NCI-H1105 treated with DMSO at 0.1 percent for 48 hours (cell line): ENCODE measurements at regions not wholly inside any gene's neighbourhood (a gene's known extent, or its start where the extent isn't known, plus 50 kb on each side); places are given as distances from the start of the nearest gene placed in this dataset.

Experiments used
- DNase-seq: peaks from one replicate; lab custom pipeline; 2025; lab: John Stamatoyannopoulos, UW

DNA sequence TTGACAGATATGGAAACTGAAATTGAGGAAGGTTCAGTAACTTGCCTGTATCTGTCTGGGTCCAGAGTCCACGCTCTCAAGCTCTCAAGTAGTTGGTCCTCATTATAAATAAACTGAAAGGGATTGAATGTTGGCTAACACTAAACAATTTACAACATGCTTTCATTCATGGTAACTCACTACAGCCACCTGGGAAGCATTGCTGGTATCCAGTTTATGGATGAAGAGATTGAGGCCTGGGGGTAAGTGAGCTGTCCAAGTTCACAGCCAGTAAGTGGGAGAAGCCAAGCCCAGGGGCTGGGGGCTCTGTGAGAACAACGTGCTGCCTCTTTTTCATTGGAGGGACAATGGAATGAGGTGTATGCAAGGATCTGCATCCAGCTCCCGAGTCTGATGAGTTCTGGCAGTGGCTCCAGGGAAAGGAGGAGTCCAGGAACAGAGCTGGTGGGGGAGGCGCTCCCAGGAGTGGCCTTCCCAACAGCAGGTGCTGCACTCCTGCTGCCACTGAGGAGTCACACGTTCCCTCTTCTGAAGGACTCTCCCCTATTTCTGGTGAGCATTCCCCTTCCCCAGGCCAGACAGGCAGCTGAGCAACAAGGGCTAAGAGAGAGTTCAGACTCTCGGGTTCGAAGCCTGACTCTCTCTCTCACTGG is 175.8 kb downstream of the CSNK2A3 start:
- no peak for DNase-seq

DNA sequence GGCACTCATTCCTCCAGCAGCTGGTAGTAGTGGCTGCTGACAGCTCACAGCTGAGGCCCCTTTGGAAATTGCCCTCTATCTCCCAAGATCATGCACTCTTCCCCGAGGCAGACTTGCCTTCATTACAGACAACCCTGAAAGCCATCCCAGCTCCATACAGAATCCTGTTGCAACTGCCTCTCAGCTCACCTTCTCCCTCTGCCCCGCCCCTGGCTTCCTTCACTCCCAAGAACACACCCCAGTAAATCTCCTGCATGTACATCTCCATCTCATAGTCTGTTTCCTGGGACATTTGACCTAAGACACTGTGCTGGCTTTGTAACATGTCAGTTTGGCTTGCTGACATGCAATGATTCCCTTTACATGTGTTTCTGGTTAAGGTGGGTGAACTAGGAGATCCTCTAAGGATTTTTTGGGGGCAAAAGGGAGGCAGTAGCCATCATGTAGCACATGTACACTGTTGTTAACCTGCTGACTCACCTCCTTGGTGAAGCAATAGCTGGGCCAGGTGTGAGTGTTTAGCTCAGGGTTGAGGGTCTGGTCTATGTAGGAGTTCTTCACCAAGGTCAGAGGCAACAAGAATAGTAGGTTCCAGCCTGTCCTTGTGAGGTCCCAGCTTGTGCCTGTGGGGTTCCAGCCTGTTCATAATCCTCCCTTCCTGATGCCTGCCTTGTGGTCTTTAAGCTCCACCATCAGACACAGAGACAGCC is 179.6 kb downstream of the CSNK2A3 start:
- DNase-seq: no peak

DNA sequence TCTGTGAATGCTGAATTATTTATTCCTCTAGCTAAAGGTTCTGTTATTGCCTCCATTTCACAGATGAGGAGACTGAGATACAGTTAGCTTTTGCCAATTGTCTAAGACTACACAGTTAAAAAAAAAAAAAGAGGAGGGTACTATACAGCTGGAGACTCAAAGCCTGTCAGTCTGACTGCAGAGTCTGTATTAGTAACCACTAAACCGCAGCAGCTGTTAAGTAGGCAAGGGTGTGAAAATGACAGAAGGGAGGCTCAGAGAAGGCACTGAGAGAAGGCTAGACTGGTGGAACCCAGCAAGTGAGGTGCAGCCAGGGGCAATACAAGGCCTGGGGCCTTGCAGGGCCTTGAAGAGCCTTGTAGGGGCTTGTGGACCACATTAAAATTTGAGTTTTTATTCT is 181.2 kb downstream of the CSNK2A3 start:
- DNase-seq: no peak

DNA sequence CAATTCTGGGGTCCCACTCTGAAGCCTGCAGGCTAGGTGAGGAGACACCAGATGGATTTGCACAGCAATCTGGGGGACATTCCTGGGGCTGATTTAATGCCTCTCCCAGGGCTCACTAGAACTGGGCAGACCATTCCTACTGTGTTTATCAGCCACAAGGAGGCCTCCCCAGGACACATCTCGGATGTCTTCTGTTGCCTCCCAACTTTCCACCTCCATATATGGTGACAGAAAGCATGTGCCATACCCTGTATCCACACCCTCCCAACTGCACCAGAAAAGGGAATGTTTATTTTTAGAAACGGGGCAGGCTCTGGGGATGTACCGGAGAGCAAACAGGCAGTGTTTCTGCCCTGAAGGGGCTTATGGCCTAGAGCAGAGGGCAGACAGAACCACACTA is 181.8 kb downstream of the CSNK2A3 start:
- DNase-seq: no peak

DNA sequence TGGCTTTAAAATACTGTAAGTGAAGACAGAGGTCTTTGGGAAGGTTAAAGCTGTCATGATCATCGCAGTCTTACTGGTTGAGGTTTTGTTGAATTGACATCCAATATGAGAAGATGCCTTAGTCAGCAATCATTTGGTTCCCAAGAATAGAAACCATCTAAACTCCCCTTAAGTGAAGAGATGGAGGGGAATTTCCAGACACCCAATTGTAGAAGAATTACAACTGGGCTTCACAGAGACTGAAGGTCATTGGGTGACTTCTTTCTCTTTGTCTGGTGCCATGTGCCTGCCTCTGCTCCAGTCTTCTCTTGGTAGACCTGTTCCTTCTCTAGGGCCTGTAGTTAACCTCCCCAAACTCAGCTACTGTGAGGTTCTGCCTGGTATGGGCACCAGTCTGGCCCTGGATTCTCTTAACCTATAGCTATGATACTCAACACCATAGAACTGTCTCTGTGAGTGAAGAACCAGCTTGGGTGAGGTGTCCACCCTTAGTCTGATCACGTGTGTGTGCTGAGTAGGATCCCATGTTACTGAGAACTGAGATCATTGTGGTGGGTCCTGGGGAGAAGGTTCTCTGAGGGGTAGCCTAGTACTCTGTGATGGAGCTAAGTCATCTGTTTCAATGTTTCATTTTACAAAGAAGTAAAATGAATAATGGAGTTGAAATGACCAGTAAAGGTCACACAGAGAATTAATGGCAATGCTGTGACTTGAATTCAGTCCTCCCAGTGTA is 182.5 kb downstream of the CSNK2A3 start:
- DNase-seq: no peak

- no peak for DNase-seq
These were observed 183.2 kb downstream of the CSNK2A3 start for GRCh38 chr11:11169715-11170351.

GRCh38 chr11:11167806-11168205 is 185.2 kb downstream of the CSNK2A3 start:
- no peak for DNase-seq

DNA sequence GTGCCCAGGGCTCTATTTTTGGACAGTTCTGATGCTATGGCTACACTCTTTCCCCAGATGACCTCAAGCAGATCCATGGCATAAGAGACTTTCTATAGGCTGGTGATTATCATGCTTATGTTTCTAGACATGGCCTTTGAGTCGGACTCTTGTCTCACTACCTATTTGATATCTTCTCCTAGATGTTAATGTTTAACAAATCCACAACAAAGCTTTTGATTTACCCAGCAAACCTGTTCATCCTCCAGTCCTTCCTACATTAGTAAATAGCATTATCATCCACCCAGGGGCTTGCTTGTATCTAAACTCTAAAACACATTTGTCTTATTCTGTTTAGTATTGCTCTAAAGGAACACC is 188.7 kb downstream of the CSNK2A3 start:
- DNase-seq: no peak

GRCh38 chr11:11163669-11164333 is 189.2 kb downstream of the CSNK2A3 start:
- no peak for DNase-seq

GRCh38 chr11:11163236-11163635 is 189.8 kb downstream of the CSNK2A3 start:
- DNase-seq: no peak

GRCh38 chr11:11157185-11157584 is 195.9 kb downstream of the CSNK2A3 start:
- DNase-seq: peak; percentile 18

- no peak for DNase-seq
These were observed 196.9 kb downstream of the CSNK2A3 start for GRCh38 chr11:11155962-11156815.

GRCh38 chr11:11152877-11153276 is 200.2 kb downstream of the CSNK2A3 start:
- DNase-seq: no peak

GRCh38 chr11:11149671-11150459 is 203.2 kb downstream of the CSNK2A3 start:
- DNase-seq: no peak

DNA sequence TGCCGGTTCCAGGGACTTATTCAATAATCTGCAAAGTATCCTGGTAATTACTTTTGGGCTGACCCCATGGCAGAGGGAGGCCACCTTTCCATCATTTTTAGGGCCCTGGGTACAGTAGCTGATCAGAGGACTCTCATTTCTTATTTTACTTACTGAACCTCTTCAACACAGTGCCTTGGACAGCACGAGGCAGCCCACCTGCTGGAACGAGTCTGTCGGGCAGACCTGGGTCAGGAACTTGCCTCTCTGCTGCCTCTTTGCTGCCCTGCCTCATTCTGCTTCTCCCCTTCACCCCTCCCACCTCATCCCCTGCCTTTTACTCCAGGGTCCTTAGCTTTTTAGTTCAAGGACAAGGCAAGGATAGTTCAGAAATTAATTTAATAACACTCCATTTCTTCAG is 204.5 kb downstream of the CSNK2A3 start:
- no peak for DNase-seq

- no peak for DNase-seq
These were observed 204.9 kb downstream of the CSNK2A3 start for GRCh38 chr11:11148104-11148509.

DNA sequence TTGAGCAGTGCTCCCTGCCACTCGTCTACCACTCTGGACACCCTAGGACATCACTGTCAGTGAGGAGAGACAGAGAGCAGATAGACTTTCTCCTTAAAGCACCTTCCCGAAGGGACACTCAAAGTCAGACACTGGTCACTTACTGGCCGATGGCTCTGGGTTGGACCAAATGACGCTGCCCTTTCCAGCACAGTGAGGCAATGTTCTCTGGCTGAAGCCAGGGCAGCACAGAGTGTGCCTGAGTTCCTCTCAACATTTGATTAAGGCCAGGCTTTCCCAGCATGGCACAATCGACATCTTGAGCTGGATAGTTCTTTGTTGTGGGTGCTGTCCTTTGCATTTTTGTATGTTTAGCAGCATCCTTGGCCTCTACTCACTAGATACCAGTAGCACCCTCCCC is 206.2 kb downstream of the CSNK2A3 start:
- DNase-seq: no peak

DNA sequence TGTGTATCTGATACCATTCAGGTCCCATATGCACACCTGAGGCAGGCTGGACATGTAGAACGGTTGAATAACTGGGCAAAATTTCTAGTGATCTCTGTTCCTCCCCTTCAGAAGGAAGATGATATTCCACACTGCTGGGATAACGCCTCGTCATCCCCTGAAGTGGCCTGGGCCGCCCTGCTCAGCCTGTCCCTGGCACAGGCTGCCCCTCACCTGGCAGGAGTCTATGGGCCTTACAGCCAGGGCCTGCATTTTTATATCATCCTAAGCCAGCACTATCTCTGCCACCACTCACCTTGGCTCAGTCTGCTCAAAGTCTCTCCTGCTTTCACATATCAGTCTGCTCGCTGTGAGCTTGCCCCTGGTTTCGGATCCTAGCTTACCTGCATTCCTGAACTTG is 209.2 kb downstream of the CSNK2A3 start:
- no peak for DNase-seq

DNA sequence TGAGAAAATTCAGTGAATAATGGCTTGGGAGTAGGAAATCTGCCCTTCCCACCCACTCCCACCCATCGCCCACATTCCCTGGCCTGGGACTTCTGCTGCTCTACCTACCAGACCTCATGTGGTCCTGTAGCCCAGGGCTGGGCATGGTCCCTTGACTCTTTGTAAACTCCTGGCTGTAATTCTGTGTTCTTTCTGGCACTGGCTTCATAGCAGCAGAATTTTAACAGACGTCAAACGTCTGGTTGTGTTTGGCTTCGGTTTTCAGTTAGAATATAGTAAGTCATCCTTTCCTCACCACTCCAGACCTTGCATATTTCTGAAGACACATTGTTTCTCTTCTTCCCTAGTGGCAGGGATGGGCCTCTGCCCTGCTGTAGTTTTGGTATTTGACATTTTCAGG is 210.6 kb downstream of the CSNK2A3 start:
- DNase-seq: no peak

- no peak for DNase-seq
These were observed 212.0 kb downstream of the CSNK2A3 start for GRCh38 chr11:11141065-11141464.
